ENCODE measurements at regions not wholly inside any gene's neighbourhood (a gene's known extent, or its start where the extent isn't known, plus 50 kb on each side); places are given as distances from the start of the nearest gene placed in this dataset.

GRCh38 chr1:222104694-222105392, 363.0 kb upstream of the DUSP10 start:
- no peak for DNase-seq (ENCODE audit: low spot score)

- DNase-seq (ENCODE audit: low spot score): no peak
Observed at GRCh38 chr1:222104097-222104496, 362.2 kb upstream of the DUSP10 start.

- DNase-seq (ENCODE audit: low spot score): no peak
Observed at GRCh38 chr1:222099746-222100145, 357.9 kb upstream of the DUSP10 start.

GRCh38 chr1:222098404-222098803, 356.5 kb upstream of the DUSP10 start:
- no peak for DNase-seq (ENCODE audit: low spot score)

GRCh38 chr1:222097588-222097987, 355.7 kb upstream of the DUSP10 start:
- no peak for DNase-seq (ENCODE audit: low spot score)

- DNase-seq (ENCODE audit: low spot score): no peak
Observed at GRCh38 chr1:222096883-222097282, 355.0 kb upstream of the DUSP10 start.

- no peak for DNase-seq (ENCODE audit: low spot score)
Observed at GRCh38 chr1:222096476-222096772, 354.5 kb upstream of the DUSP10 start.

- DNase-seq (ENCODE audit: low spot score): peak; percentile 77
Observed at GRCh38 chr1:222095606-222096475, 354.0 kb upstream of the DUSP10 start.

- no peak for DNase-seq (ENCODE audit: low spot score)
Observed at GRCh38 chr1:222093518-222093917, 351.6 kb upstream of the DUSP10 start.

- no peak for DNase-seq (ENCODE audit: low spot score)
Observed at GRCh38 chr1:222090103-222090502, 348.2 kb upstream of the DUSP10 start.

- DNase-seq (ENCODE audit: low spot score): no peak
Observed at GRCh38 chr1:222087221-222087920, 345.5 kb upstream of the DUSP10 start.

- no peak for DNase-seq (ENCODE audit: low spot score)
Observed at GRCh38 chr1:222084996-222085395, 343.1 kb upstream of the DUSP10 start.

- no peak for DNase-seq (ENCODE audit: low spot score)
Observed at GRCh38 chr1:222084048-222084447, 342.2 kb upstream of the DUSP10 start.

GRCh38 chr1:222081859-222082258, 340.0 kb upstream of the DUSP10 start:
- no peak for DNase-seq (ENCODE audit: low spot score)

- no peak for DNase-seq (ENCODE audit: low spot score)
Observed at GRCh38 chr1:222079566-222079965, 337.7 kb upstream of the DUSP10 start.

GRCh38 chr1:222077206-222077605, 335.3 kb upstream of the DUSP10 start:
- no peak for DNase-seq (ENCODE audit: low spot score)

- DNase-seq (ENCODE audit: low spot score): no peak
Observed at GRCh38 chr1:222074317-222074716, 332.4 kb upstream of the DUSP10 start.

- DNase-seq (ENCODE audit: low spot score): no peak
Observed at GRCh38 chr1:222073307-222073995, 331.6 kb upstream of the DUSP10 start.

- DNase-seq (ENCODE audit: low spot score): no peak
Observed at GRCh38 chr1:222071387-222071786, 329.5 kb upstream of the DUSP10 start.

- no peak for DNase-seq (ENCODE audit: low spot score)
Observed at GRCh38 chr1:222068937-222069336, 327.0 kb upstream of the DUSP10 start.

GRCh38 chr1:222068101-222068500, 326.2 kb upstream of the DUSP10 start:
- no peak for DNase-seq (ENCODE audit: low spot score)

- no peak for DNase-seq (ENCODE audit: low spot score)
Observed at GRCh38 chr1:222066539-222066938, 324.6 kb upstream of the DUSP10 start.
